Ishikawa (cell line): ENCODE measurements at regions not wholly inside any gene's neighbourhood (a gene's known extent, or its start where the extent isn't known, plus 50 kb on each side); places are given as distances from the start of the nearest gene placed in this dataset.

Experiments
- CEBPB ChIP-seq: IDR thresholded peaks from 2 replicates; pipeline ENCODE4 v1.6.1; 2012
- CREB1 ChIP-seq: IDR thresholded peaks from 2 replicates; pipeline ENCODE4 v1.6.1; 2012; ENCODE audit warnings: low read depth
- EGR1 ChIP-seq: IDR thresholded peaks from 2 replicates; pipeline ENCODE4 v1.6.1; 2012
- EP300 ChIP-seq: IDR thresholded peaks from 2 replicates; pipeline ENCODE4 v1.6.1; 2012; ENCODE audit warnings: borderline replicate concordance
- MAX ChIP-seq: IDR thresholded peaks from 2 replicates; pipeline ENCODE4 v1.6.1; 2012
- RAD21 ChIP-seq: IDR thresholded peaks from 2 replicates; pipeline ENCODE4 v1.6.1; 2012; ENCODE audit warnings: low read depth
- REST ChIP-seq: IDR thresholded peaks from 2 replicates; pipeline ENCODE4 v1.6.1; 2012; ENCODE audit warnings: low read depth, mild to moderate bottlenecking
- TAF1 ChIP-seq: IDR thresholded peaks from 2 replicates; pipeline ENCODE4 v1.6.1; 2012; ENCODE audit warnings: low read depth, mild to moderate bottlenecking
- TCF12 ChIP-seq: IDR thresholded peaks from 2 replicates; pipeline ENCODE4 v1.6.1; 2012; ENCODE audit warnings: low read depth
- TEAD4 ChIP-seq: IDR thresholded peaks from 2 replicates; pipeline ENCODE4 v1.6.1; 2012
- YY1 ChIP-seq: IDR thresholded peaks from 2 replicates; pipeline ENCODE4 v1.6.1; 2012; ENCODE audit warnings: low read depth
- ZBTB7A ChIP-seq: IDR thresholded peaks from 2 replicates; pipeline ENCODE4 v1.6.1; 2012; ENCODE audit warnings: low read depth
- TF ChIP-seq, protein P1 (sequence below): IDR thresholded peaks from 2 replicates; pipeline ENCODE4 v1.6.1; 2012

DNA sequence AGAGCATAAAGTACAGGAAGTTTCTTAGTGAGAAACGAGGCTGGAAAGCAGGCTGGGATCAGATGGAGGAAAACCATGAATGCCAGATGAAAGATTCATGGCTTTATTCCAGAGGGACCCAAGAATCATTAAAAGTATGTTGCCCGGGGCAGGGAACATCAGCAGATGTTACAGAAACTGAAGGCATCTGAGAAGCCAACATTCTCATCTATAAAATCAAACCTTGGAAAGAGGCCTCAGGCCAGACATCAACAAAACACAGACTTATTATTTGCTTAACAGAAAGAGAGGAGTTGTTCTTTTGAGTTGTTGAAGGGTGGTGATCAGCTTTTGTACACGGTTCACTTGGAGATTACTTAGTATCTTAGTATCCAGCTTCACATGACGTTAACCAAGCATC lies 543.6 kb downstream of the RFC3 start:
- TF ChIP-seq MAX (no peak), REST (no peak), RAD21 (no peak), TCF12 (no peak), YY1 (no peak), TAF1 (no peak), TEAD4 (no peak), EP300 (no peak), CEBPB (no peak), EGR1 (no peak), CREB1 (no peak), ZBTB7A (no peak)
- TF ChIP-seq, protein P1, sequence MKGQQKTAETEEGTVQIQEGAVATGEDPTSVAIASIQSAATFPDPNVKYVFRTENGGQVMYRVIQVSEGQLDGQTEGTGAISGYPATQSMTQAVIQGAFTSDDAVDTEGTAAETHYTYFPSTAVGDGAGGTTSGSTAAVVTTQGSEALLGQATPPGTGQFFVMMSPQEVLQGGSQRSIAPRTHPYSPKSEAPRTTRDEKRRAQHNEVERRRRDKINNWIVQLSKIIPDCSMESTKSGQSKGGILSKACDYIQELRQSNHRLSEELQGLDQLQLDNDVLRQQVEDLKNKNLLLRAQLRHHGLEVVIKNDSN = no peak
